Astrocyte of the spinal cord (primary cell): ENCODE measurements at regions not wholly inside any gene's neighbourhood (a gene's known extent, or its start where the extent isn't known, plus 50 kb on each side); places are given as distances from the start of the nearest gene placed in this dataset.

ENCODE experiments used
- DNase-seq: peaks from one replicate; pipeline ENCODE4 v3.0.0; 2011; ENCODE audit warnings: low read depth, low spot score
- H3K4me3 ChIP-seq: 2 replicates; pipeline ENCODE4 v1.5.1; 2011; ENCODE audit warnings: low read depth, mild to moderate bottlenecking, low read length, moderate library complexity
- CTCF ChIP-seq: IDR thresholded peaks from 2 replicates; pipeline ENCODE4 v1.5.1; 2012; ENCODE audit warnings: low read depth, mild to moderate bottlenecking, low read length, inconsistent platforms
- in situ Hi-C: cut with HindIII; loops from 2 replicates; pipeline ENCODE4 v1.10.0; 2017; ENCODE audit warnings: low sequenced_read_pairs

- in situ Hi-C loops: no loop called here
- DNase-seq: no peak
- H3K4me3 ChIP-seq: no peak overlapping the region
- TF ChIP-seq CTCF: no peak
Observed at GRCh38 chr16:49910541-49911071, 54.7 kb upstream of the ZNF423 start.

GRCh38 chr16:49911430-49911829, 55.5 kb upstream of the ZNF423 start:
- TF ChIP-seq CTCF: no peak
- no peak overlapping the region for H3K4me3 ChIP-seq
- in situ Hi-C loops: no loop called here
- DNase-seq: no peak

- in situ Hi-C loops: no loop called here
- no peak overlapping the region for H3K4me3 ChIP-seq
- no peak for DNase-seq
- TF ChIP-seq CTCF: no peak
Observed at GRCh38 chr16:49912721-49913120, 56.8 kb upstream of the ZNF423 start.

GRCh38 chr16:49913720-49914119, 57.8 kb upstream of the ZNF423 start:
- no peak for TF ChIP-seq CTCF
- in situ Hi-C loops: no loop called here
- H3K4me3 ChIP-seq: no peak overlapping the region
- no peak for DNase-seq

- no peak for DNase-seq
- in situ Hi-C loops: no loop called here
- no peak overlapping the region for H3K4me3 ChIP-seq
- no peak for TF ChIP-seq CTCF
Observed at GRCh38 chr16:49914657-49915056, 58.7 kb upstream of the ZNF423 start.

GRCh38 chr16:49918257-49918656, 62.3 kb upstream of the ZNF423 start:
- TF ChIP-seq CTCF: no peak

GRCh38 chr16:49919327-49919726, 63.4 kb upstream of the ZNF423 start:
- H3K4me3 ChIP-seq: no peak overlapping the region
- DNase-seq: no peak
- in situ Hi-C loops: no loop called here
- no peak for TF ChIP-seq CTCF

More at GRCh38 chr16:49918257-49918656, 62.3 kb upstream of the ZNF423 start:
- H3K4me3 ChIP-seq: no peak overlapping the region
- no peak for DNase-seq
- in situ Hi-C loops: no loop called here
